ENCODE measurements at regions not wholly inside any gene's neighbourhood (a gene's known extent, or its start where the extent isn't known, plus 50 kb on each side); places are given as distances from the start of the nearest gene placed in this dataset.

DNA sequence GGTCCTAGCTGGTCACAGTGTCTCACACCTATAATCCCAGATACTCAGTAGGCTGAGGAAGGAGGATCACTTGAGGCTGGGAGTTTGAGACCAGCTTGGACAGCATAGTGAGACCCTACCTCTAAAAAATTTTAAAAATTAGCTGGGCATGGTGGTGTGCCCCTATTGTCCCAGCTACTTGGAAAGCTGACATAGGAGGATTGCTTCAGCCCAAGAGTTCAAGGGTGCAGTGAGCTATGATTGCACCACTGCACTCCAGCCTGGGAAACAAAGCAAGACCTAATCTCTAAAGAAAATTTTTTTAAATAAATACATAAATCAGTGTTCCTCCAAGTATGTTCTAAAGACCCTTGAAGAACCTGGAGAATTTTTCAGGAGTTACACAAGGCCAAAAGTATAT is 50.6 kb upstream of the GNAO1 start:
- DNase-seq (ENCODE audit: low spot score): no peak

- DNase-seq (ENCODE audit: low spot score): no peak
Measured at GRCh38 chr16:56137269-56137668, 54.0 kb upstream of the GNAO1 start.

GRCh38 chr16:56136256-56136655 is 55.0 kb upstream of the GNAO1 start:
- DNase-seq (ENCODE audit: low spot score): no peak

- DNase-seq (ENCODE audit: low spot score): no peak
Measured at GRCh38 chr16:56134790-56135189, 56.5 kb upstream of the GNAO1 start.

- no peak for DNase-seq (ENCODE audit: low spot score)
Measured at GRCh38 chr16:56125922-56126321, 65.4 kb upstream of the GNAO1 start.

GRCh38 chr16:56122251-56122650 is 69.0 kb upstream of the GNAO1 start:
- no peak for DNase-seq (ENCODE audit: low spot score)

DNA sequence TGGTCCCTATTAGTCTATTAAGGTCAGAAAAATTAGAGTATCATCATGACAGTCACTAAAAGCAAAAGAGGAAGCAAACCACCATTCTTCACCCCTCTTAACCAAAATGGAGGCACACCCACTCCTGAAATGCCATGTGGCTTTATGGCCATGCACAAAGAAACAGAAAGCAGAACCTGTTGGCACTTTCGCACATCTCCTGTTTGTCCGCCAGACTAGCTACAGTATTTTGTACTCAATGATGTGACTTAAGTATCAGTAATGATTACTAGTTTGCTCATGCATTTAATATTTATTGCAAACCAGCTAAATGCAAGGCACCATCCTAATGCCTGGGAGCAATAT is 70.2 kb upstream of the GNAO1 start:
- no peak for DNase-seq (ENCODE audit: low spot score)

- DNase-seq (ENCODE audit: low spot score): no peak
Measured at GRCh38 chr16:56120447-56121155, 70.7 kb upstream of the GNAO1 start.

DNA sequence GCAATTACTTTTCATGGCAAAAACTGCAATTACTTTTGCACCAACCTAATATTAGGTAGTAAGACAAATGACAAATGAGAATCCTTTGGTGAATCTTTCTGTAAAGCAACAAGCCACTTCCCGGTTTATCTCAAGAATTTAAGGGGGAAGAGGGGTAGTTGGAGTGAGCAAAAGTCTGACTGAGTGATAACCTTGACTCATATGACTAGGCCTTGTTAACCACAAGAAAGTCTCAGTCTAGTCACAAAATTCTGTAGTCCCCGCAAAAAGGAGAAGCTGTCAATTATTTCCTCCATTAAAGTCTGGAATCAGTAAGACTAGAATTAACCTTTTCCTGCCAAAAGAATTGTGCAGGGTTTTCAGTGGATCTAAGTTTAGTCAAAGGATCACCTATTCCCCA is 72.2 kb upstream of the GNAO1 start:
- no peak for DNase-seq (ENCODE audit: low spot score)

- DNase-seq (ENCODE audit: low spot score): no peak
Measured at GRCh38 chr16:56116577-56116964, 74.7 kb upstream of the GNAO1 start.

GRCh38 chr16:56115817-56116576 is 75.3 kb upstream of the GNAO1 start:
- DNase-seq (ENCODE audit: low spot score): no peak

- DNase-seq (ENCODE audit: low spot score): no peak
Measured at GRCh38 chr16:56113223-56113622, 78.1 kb upstream of the GNAO1 start.

DNA sequence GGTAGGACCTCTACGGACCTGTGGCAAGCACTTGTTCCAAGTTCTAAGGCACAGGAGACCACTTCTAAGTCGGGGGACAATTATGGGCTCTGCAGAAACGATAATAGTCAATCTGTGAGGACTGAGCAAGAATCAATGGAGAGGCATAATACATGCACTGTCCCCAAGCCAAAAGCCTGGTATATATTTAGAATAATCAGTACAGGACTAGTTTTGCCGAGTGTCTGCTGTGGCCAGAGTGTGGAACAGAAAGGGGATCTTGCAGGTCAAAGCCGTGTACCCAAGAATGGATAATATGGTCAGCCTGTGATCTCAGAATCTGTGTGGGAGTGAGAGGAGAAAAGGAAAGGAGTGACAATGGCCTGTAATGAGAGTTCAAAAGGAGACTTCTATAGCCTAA is 80.2 kb upstream of the GNAO1 start:
- DNase-seq (ENCODE audit: low spot score): no peak

DNA sequence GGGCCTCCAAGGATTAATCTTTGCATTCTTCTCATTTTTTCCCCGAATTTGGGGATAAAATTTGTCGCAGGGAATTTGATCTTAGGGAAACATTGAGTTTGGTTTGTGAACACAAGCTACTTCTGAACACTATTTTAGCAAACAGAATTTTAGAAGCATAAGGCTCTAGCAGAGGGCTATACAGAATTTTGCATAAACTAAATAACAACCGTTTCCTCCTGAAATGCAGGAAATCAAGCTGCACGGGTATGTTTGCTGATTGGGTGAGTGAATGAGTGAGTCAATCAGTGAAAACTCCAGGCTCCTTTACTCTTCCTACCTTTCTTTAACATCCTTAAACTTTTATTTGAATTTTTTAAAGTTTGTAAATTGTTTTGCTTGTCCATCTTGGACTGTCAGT is 81.3 kb upstream of the GNAO1 start:
- DNase-seq (ENCODE audit: low spot score): no peak

DNA sequence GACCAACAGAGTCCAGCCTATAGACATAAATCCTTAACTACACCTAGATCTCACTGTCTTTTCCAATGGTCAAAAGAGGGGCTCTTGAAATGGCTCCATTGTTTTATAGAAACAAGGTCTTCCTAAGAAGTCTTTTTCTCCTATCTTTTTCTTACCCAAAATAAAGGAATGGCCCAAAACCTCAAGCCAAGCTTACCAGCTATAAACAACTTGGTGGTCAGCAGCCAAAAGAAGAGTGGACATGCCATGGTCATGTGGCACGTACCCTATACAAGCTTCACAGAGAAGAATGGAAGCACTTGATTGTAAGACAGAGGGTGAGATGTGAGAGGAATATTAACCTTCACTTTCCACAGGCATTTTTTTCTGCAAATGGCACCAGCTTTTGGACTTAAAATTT is 82.1 kb upstream of the GNAO1 start:
- DNase-seq (ENCODE audit: low spot score): no peak

GRCh38 chr16:56108724-56109123 is 82.6 kb upstream of the GNAO1 start:
- no peak for DNase-seq (ENCODE audit: low spot score)

- DNase-seq (ENCODE audit: low spot score): no peak
Measured at GRCh38 chr16:56108056-56108471, 83.2 kb upstream of the GNAO1 start.

DNA sequence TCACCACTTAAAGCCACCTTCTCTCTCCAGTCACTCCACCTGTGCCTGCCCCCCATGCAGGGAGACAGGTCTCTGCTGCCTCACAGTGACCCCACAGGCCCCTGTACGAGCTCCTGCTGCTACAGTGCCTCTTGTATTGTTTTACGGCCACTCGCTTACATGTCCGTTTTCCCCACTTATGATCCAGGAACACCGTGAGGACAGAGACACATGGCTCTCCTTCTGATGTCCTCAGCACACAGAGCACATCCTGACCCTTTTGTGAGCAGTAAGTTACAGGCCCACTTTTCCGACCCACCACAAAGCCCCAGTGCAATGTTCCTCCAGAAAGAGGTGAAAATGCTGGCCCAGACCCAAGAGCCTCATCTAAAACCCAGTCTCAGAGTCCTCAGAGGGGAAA is 84.8 kb upstream of the GNAO1 start:
- DNase-seq (ENCODE audit: low spot score): no peak

- no peak for DNase-seq (ENCODE audit: low spot score)
Measured at GRCh38 chr16:56102906-56103305, 88.4 kb upstream of the GNAO1 start.

GRCh38 chr16:56102183-56102686 is 89.1 kb upstream of the GNAO1 start:
- DNase-seq (ENCODE audit: low spot score): no peak

- no peak for DNase-seq (ENCODE audit: low spot score)
Measured at GRCh38 chr16:56101480-56101879, 89.8 kb upstream of the GNAO1 start.

DNA sequence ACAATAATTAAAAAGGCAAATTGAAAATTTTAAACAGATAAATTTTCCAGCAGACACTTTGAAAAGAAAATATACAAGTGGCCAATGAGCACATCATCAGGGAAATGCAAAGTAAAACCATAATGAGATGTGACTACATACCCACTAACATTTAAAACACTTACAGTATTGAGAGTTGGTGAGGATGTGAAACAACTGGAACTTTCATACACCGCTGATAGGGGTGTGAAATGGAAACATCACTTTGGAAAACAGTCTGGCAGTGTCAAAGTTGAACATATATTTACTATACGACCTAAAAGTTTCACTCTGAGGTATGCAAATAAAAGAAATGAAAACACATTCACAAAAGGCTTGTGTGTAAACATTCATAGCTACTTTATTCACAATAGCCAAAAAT is 94.0 kb upstream of the GNAO1 start:
- DNase-seq (ENCODE audit: low spot score): no peak

- DNase-seq (ENCODE audit: low spot score): peak; percentile 34
Measured at GRCh38 chr16:56094231-56094630, 97.1 kb upstream of the GNAO1 start.

- peak; percentile 20 for DNase-seq (ENCODE audit: low spot score)
Measured at GRCh38 chr16:56093055-56093454, 98.2 kb upstream of the GNAO1 start.
